Right lobe of liver (tissue), 4 donors: ENCODE measurements at regions not wholly inside any gene's neighbourhood (a gene's known extent, or its start where the extent isn't known, plus 50 kb on each side); places are given as distances from the start of the nearest gene placed in this dataset.

Source experiments
- CTCF ChIP-seq, 4 donors: fragments of 200-600 bp in 3 of 4; fragments of 450-650 bp in 1 of 4; IDR thresholded peaks; one replicate each; pipeline versions ENCODE4 v1.5.1 to v1.8.0; 2016 to 2022; ENCODE audit warnings: antibody characterized with exemption in 4 of 4, mild to moderate bottlenecking in 2 of 4
- POLR2A ChIP-seq: fragments of 450-650 bp; IDR thresholded peaks from one replicate; pipeline ENCODE4 v1.6.1; 2017; ENCODE audit warnings: antibody characterized with exemption, mild to moderate bottlenecking
- donor health status: DM: no; HTN: no; CAD: no.
- donor health status: DM: no; HTN: no; CAD: no.
- donor health status: DM: no; HTN: yes; CAD: no.

- TF ChIP-seq CTCF (IDR thresholded peaks at IDR 0.05) = no peak
- no peak for TF ChIP-seq POLR2A
These were observed 89.6 kb upstream of the HS3ST5 start for GRCh38 chr6:114432400-114432799.
